IPS DF 4.7 (cell line): ENCODE measurements at regions not wholly inside any gene's neighbourhood (a gene's known extent, or its start where the extent isn't known, plus 50 kb on each side); places are given as distances from the start of the nearest gene placed in this dataset.
"Not testable (repeated sequence)": the region's sequence is repeated elsewhere in the genome, so short reads cannot be mapped to it uniquely, and the experiment has no call there.

ENCODE experiments used
- DNase-seq: peaks from one replicate; pipeline ENCODE4 v3.0.0-alpha.2; 2013; ENCODE audit warnings: low spot score; ENCODE audit errors: extremely low read depth

DNA sequence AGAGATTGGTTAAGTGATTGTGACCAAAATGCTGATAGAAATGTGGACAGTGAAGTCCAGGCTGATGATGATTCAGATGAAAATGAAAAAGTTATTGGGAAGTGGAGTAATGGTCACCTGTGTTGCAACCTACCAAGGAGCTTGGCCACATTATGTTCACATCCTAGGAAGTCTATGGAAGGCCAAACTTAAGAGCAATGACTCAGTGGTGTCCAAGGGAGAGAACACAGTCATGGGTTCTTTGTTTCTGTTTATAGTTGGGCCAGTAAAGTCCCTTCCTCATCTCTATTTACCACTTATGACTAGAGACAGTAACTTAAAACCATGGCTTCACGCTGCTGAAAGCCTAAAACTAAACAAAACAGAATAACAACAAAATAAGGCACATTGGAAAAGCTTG is 555.3 kb upstream of the DAB2 start:
- no peak for DNase-seq

DNA sequence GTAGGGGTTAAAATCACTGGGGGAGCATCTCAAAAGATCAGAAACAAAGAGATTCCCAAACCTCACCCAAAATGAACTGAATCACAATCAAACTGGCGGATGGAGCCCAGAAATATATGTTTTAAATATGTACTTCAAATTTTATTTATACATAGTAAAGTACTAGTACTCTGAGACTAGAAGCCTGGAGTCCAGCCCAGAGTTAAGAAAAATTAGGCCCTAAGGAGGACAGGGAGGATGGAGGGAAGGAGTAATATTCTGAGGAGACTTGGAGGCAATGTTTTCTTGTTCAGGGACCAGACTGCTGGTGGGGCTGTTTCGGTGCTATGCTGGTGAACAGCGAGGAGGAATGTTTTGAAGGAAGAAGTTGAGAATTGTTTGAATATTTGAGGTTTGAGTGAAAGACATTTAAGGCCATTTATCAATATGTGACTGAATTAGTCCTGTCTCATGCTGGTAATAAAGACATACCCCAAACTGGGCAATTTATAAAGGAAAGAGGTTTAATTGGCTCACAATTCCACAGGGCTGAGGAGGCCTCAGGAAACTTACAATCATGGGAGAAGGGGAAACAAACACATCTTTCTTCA is 552.4 kb upstream of the DAB2 start:
- DNase-seq = no peak

DNA sequence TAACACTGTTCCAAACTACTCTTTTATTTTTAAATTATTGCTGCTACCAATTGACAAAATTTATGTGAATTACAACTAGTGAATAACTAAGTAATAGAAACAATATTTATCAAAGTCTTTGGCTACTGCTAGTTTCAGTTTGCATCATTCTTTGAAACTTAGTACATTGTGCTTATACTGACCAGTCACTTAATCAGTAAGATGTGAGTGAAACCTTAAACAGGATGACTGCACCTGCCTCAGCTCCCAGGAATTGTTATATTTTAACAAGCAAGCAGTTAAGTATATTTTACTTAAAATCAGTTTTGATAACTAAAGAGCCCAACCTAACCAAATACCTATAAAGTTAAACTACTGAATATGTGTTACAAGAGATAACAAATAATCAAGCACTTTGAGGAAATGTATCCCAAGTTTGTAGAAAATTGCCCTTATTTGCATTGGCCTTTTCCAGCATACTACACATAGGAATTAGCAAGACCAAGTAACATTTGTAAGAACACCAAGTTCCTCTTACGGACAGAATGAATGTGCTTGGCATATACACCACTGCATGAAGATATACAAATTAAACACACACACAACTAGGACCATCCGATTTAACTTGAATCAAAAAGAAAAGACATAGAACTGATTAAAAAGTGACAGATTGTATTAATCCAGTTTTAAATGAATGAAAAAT is 545.5 kb upstream of the DAB2 start:
- no peak for DNase-seq

DNA sequence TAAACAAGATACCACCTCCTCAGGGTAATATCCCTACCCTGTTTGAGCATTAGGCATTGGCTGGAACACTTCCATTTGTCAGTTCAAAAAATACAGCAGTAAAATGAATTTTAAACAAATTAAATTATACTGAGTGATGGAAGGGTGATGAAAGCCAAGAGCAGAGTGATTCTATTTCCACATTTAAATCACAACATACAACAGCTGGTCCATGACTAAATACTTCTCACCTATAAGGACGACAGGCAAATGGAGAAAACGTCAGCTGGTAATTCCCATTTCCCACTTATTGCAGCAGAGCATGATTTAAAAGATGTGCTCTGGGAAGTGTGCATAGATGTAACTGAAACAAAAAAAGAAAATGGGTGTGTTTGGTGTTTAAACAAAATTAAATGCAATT is 543.6 kb upstream of the DAB2 start:
- DNase-seq = no peak

DNA sequence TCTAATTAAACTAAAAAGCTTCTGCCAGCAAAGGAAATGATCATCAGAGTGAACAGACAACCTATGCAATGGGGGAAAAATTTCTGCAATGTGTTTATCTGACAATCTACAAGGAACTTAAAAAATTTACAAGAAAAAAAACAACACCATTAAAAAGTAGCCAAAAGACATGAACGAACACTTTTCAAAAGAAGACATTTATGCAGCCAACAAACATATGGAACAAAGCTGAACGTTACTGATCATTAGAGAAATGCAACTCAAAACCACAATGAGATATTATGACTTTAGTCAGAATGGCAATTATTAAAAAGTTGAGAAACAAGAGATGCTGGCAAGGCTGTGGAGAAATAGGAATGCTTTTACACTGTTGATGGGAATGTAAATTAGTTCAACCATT is 530.4 kb upstream of the DAB2 start:
- no peak for DNase-seq

DNA sequence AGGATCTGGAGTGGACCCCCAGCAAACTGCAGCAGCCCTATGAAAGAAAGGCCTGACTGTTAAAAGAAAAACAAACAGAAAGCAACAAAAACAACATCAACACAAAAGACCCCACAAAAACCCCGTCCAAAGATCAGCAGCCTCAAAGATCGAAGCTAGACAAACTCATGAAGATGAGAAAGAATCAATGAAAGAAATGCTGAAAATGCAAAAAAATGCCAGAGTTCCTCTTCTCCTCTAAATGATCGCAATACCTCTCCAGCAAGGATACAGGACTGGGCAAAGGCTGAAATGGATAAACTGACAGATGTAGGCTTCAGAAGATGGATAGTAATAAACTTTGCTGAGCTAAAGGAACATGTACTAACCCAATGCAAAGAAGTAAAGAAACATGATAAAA is 526.3 kb upstream of the DAB2 start:
- DNase-seq = no peak

DNA sequence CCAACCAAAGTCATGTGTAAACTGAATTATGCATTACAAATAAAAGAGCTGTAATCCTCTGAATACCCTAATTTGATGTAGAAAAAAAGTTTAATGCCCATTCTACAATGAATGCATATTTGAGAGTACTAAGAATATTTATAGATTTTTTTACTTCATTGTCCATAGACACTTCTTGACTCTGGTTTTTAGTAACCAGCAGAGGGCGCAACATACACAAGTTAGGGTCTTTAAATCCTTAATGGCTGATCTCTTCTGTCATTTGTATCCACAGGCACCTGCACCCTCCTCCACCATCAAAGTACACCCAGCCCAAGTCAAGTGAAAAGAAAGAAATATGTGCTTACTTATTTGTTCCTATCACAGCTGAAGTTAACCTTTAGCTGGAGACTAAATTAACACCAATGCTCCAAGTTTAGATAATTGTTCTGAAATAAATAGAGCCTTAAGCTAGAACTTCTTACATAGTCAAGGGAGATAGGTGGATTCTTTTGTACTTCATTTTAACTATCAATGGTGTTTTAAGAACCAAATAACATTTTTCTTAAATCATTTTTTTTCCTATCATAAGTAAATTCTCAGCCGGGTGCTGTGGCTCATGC is 524.2 kb upstream of the DAB2 start:
- peak; percentile 28 for DNase-seq

DNA sequence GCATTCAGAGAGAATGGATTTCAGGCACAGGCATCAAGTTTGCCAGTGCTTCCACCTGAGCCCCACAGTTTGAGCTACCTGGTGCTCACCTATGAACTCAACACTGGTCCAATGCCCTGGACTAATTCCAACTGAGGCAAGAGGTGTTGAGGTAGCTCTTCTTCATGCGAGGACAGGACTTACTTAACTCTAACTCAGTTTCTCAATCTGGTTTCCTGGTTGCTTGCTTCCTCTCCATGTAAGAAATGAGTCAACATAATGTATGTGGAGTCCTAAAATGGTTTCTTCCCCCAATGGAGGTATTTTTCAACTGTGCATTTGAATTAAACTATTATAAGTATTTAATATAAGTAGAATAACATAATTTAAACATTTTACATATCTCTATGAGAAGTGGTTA is 523.6 kb upstream of the DAB2 start:
- DNase-seq = no peak

DNA sequence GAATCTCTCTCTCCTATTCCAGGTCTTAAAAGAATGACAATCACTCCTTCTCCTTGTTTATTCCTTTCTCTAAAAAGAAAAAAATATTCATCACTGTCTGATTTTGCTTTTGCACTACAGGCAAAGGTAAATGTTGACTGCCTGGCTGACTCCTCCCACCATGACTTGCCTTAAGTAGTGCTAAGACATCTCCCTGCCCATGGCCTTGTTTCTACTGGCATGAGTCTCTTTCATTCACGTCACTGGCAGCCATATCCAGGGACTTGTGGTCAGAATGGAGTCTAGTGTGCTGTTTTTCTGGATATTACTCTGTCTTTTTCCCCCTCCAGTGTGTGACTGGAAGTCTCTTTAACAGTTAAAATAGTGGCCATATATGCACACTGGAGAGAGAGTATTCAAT is 522.9 kb upstream of the DAB2 start:
- no peak for DNase-seq

DNA sequence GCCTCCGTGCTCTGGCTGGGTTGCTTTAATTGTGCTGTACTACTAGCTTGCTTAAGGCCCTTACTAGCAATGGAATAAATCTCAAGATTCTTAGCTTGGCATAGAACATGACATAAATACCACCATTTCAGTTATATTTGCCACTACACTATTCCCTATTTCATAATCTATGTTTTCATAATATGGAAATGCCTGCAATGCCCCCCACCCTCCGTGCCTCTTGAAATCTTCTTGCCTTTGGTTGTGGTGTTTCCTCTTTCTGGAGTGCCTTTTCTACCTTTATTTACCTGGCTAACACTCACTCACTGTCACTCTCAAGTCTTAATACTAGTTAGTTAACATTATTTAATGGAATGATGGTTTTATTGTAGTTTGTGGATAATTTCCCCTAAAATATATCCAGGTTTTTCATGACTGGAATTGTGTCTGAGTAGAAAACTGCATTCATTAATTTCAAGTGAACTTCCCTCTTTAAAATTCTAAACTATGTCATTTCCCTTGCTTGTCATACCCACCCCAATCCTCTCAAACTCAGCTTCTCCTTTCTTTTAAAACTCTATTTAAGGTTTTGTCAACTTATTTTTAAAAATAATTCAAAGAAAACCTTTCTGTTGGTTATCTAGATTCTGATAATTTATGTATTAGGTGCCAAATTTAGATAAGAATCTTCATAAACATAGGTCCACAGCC is 521.7 kb upstream of the DAB2 start:
- DNase-seq = no peak

DNA sequence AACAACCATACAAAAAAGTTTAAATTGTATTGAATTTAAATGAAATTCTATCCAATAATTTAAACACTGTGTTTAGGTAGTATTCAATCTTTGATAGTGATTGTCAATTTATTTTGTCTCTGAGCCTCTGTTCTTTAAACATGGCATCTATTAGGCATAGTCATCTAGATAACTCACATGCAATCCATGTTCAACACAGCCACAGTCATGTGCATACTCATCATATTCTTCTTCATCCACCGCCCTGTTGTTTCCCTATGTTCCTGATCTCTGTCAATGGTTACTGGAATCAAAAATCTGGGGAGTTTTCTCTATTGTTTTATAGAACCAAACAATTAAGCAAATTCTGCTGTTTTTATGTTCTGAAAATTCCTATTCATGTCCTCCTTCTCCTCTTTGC is 521.1 kb upstream of the DAB2 start:
- no peak for DNase-seq

DNA sequence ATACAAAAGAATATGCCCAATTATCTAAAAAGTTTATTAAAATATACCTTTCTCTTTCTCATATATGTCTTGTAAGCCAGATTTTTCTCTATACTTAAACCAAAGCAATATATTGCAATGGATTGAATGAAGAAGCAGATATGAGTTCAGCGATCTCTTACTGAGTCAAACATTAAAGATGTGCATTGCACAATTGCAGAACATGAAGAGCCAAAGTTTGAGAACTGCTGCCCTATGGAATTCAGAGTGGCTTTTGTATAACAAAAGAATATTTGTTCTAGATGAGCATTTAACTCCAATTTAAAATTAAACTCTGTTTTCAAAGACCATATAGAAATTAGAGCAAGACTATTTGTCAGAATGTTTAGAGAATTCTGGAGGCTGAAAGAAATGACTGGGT is 519.0 kb upstream of the DAB2 start:
- no peak for DNase-seq

DNA sequence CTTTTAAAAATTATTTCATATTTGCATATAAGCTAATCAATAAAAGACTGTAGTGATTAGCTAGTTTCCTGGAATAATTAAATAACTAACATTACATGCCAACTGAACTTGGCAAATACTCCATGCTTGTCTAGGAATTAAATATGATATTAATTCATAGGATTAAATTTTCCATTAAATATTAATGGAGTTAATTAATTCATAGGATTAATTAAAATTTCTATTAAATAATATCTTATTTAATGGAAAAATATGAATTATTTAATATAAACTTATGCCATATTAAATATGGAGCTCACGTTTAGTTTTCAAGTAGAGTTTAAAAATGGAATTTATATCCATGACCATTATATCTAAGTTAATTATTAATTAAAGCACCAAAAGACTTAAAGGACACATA is 517.8 kb upstream of the DAB2 start:
- DNase-seq = no peak

DNA sequence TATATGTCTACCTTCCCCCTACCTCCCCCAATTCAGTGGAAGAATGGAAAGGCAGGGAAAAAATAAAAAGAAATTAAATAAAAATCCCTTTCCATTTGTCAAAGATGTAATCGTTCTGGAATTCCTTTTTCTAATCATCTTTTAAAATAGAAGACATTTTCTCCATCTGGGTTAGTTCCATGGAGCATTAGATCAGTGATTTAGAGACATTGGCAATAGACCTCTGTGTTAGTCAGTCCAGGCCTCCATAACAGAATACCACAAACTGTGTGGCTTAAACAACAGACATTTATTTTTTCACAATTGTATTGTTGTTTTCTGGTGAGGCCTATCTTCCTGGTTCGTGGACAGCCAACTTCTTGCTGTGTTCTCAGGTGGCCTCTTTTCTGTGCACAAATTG is 516.6 kb upstream of the DAB2 start:
- no peak for DNase-seq

DNA sequence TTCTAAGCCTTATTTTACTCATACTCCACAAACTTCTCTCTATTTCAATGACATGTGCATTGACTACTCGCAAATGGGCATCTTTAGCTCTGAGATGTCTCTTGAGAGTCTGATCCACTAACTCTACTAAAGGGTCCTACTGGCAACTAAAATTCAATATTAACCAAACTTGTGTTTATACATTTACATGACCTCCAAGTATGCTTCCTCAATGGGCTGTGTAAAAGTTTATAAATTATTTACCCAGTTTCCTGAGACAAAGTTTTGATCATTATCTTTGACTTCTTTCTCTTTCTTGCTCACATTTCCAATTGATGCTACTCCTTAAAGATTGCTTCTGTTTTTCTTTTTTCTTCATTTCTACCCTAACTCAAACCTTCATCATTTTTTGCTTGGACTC is 510.1 kb upstream of the DAB2 start:
- no peak for DNase-seq

DNA sequence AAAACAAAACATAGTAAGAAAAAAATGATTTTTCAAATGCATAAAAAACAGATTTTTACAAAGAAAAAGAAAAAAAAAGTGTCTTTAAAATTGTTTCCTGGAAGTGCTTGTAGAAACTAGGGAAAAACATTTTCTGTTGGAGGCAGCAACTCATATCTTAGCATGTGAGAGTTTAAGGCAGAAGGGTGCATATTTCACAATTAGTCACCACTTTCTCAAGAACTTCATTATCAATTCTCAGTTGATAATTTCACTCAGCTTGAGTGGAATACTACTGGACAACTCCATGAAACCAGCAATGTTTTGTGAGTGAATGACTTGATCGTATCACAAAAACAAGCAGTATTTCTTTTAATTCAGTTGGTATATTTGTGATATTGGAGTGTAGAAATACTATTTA is 508.3 kb upstream of the DAB2 start:
- no peak for DNase-seq

DNA sequence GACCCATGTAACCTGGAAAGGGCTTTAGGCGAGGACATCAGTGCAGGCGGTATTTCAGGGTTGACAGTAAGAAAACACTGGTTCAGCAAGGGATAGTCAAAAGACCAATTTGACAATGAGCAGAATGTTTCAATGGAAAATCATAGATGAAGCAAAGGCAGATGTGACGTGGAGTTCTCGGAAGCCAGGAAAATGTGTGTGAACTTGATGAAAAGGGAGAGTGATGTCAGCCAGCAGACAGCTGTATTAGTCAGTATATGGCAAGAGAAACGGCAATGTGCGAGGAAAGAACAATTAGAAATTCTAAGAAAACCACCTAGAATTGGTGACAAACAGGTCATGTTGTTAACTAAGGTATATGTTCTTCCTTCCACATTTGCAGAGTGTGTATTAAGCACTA is 503.9 kb upstream of the DAB2 start:
- DNase-seq = no peak

DNA sequence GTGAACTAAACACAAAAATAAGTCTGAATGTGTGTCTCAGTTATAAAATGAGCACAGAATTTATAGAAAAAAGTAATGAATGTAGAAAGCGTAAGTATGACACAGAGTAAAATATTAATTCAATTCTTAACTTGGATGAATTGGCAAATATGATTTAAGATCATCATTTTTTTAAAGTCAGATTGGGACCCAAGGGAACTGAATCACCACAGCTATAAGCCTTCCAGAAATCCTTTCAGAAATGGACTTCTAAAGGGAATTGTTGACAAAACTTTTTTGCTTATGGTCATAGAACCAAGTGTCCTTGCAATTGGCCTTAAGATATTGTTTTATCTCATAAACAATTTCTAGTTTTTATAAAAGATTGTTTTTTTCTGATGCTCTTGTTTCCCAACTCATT is 495.1 kb upstream of the DAB2 start:
- DNase-seq = no peak

DNA sequence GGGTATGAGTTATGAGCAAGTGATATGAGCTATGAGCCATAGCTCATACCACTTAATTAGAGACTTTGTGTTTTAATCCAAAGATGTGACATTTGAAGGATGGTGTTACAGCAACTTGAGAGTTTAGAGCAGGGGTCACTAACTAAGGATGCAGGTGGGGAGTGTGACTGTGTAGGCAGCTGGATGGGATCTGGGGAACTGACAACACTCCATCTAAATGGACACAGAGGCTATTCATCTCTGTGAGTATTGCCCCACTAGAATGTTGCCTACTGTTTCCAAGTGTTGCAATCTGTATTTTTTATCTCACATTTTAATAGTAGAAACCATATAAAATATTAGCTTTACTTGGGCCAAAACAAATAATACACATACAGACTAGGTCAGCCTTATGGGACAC is 488.1 kb upstream of the DAB2 start:
- DNase-seq = no peak

DNA sequence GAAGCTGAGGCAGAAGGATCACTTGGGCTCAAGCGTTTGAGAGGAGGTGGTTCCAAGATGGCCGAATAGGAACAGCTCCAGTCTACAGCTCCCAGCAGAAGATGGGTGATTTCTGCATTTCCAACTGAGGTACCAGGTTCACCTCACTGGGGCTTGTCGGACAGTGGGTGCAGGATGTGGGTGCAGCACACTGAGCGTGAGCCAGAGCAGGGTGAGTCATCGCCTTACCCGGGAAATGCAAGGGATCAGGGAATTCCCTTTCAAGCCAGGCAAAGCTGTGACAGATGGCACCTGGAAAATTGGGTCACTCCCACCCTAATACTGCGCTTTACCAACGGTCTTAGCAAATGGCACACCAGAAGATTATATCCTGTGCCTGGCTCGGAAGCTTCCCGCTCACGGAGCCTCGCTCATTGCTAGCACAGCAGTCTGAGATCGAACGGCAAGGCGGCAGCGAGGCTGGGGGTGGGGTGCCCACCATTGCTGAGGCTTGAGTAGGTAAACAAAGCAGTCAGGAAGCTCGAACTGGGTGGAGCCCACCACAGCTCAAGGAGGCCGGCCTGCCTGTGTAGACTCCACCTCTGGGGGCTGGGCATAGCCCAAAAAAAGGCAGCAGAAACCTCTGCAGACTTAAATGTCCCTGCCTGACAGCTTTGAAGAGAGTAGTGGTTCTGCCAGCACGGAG is 482.6 kb upstream of the DAB2 start:
- not testable (repeated sequence) for DNase-seq

DNA sequence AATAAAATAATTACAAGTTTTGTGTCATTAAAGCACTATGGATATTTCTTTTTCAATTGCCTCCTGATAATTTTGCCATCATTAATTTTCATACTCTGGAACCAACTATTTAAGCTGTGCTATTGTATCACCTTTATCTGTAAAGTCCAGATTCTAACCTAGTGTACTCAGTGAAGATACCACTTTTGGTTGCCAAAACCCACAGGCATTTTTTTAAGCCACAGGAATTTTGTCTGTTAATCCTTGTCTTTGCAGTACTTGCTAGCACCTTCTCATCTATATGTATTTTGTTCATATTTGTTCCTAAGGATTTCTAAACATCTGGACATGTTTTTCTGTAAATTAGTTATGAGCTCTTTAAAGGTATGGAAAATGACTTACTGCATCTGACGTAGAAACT is 481.4 kb upstream of the DAB2 start:
- no peak for DNase-seq

DNA sequence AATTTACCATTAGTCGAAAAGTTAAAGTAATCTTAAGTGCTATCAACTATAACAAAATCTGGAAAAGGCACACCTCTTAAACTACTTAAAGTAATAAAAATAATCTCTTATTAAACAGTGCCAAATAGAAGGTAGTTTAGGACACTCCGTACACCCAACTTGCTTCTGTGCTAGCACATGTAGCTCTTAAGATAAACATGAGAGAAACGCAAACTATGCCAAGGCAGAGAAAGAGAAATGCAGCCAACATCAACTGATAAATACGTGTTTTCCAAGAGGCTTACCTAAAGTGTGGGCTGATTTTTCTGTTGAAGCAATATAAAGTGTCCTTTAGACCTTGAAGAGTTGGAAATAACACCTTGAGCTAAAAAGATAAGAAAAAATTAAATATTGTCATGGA is 480.6 kb upstream of the DAB2 start:
- no peak for DNase-seq
